Caco-2 (cell line): ENCODE measurements at regions not wholly inside any gene's neighbourhood (a gene's known extent, or its start where the extent isn't known, plus 50 kb on each side); places are given as distances from the start of the nearest gene placed in this dataset.

Experiments used
- BruUV-seq: library from RNA; stranded (reverse); fragments of 400-500 nt; replicated peaks from 2 replicates; lab custom pipeline; 2021; lab: Mats Ljungman, UMichigan
- CTCF ChIA-PET: fragments of 300-600 bp; sonication (Branson Sonifier 250); formaldehyde crosslinking; loops from one replicate; lab custom pipeline; 2022; ENCODE audit warnings: antibody characterized with exemption; lab: Charles Lee
- POLR2A ChIA-PET: fragments of 300-600 bp; sonication (Branson Sonifier 250); formaldehyde crosslinking; loops from one replicate; lab custom pipeline; 2022; ENCODE audit warnings: antibody characterized with exemption; lab: Charles Lee
- DNase-seq, 2 experiments: peaks; one replicate each; pipeline versions ENCODE4 v3.0.0 to v3.0.0-alpha.2; 2020 to 2022
- H3K27me3 ChIP-seq: replicated peaks from 2 replicates; pipeline ENCODE4 v1.6.0; 2011; ENCODE audit warnings: low read length; ENCODE audit not compliant: control insufficient read depth, insufficient read depth
- H3K36me3 ChIP-seq: 2 replicates; pipeline ENCODE4 v1.5.1; 2011; ENCODE audit warnings: low read length; ENCODE audit not compliant: control insufficient read depth, insufficient read depth
- H3K4me1 ChIP-seq: fragments of 250-450 bp; sonication (Bioruptor Pico); 2 replicates; pipeline ENCODE4 v1.5.1; 2020; ENCODE audit warnings: mild to moderate bottlenecking
- H3K4me3 ChIP-seq: 2 replicates; pipeline ENCODE4 v1.5.1; 2011; ENCODE audit warnings: low read depth, mild to moderate bottlenecking, control low read depth, low read length
- H3K9me3 ChIP-seq: fragments of 250-450 bp; sonication (Bioruptor Pico); 2 replicates; pipeline ENCODE4 v1.5.1; 2020; ENCODE audit warnings: mild to moderate bottlenecking, moderate library complexity
- H3K27ac Mint-ChIP-seq: one replicate; pipeline ENCODE4 v1.8.0; 2022; ENCODE audit warnings: mixed read lengths; ENCODE audit not compliant: unreplicated experiment
- H3K27me3 Mint-ChIP-seq: one replicate; pipeline ENCODE4 v1.8.0; 2022; ENCODE audit warnings: mixed read lengths; ENCODE audit not compliant: insufficient read depth, unreplicated experiment
- H3K36me3 Mint-ChIP-seq: one replicate; pipeline ENCODE4 v1.8.0; 2022; ENCODE audit warnings: mild to moderate bottlenecking, mixed read lengths; ENCODE audit not compliant: insufficient read depth, unreplicated experiment
- H3K4me1 Mint-ChIP-seq: one replicate; pipeline ENCODE4 v1.8.0; 2022; ENCODE audit warnings: low read depth, mixed read lengths; ENCODE audit not compliant: unreplicated experiment
- H3K4me3 Mint-ChIP-seq: one replicate; pipeline ENCODE4 v1.8.0; 2022; ENCODE audit warnings: mild to moderate bottlenecking, moderate library complexity, mixed read lengths; ENCODE audit not compliant: unreplicated experiment
- H3K9me3 Mint-ChIP-seq: one replicate; pipeline ENCODE4 v1.8.0; 2022; ENCODE audit warnings: mixed read lengths; ENCODE audit not compliant: unreplicated experiment
- intact Hi-C: fragments of 100-400 bp; cut with micrococcal nuclease; formaldehyde crosslinking; loops from one replicate; pipeline ENCODE4 v1.10.0; 2022; ENCODE audit not compliant: unreplicated experiment
- TF ChIP-seq, protein P1 (sequence below), 2 experiments: fragments of 200-600 bp in 1 of 2; IDR thresholded peaks; 1 replicate in 1 of 2; 2 replicates in 1 of 2; pipeline versions ENCODE4 v1.5.1 to v1.8.0; 2011 to 2022; ENCODE audit warnings: antibody characterized with exemption in 1 of 2, control low read depth in 1 of 2, inconsistent platforms in 1 of 2, low read depth in 1 of 2, low read length in 1 of 2, mild to moderate bottlenecking in 1 of 2, moderate library complexity in 1 of 2; ENCODE audit not compliant: insufficient read depth in 1 of 2, severe bottlenecking in 1 of 2, unreplicated experiment in 1 of 2

DNA sequence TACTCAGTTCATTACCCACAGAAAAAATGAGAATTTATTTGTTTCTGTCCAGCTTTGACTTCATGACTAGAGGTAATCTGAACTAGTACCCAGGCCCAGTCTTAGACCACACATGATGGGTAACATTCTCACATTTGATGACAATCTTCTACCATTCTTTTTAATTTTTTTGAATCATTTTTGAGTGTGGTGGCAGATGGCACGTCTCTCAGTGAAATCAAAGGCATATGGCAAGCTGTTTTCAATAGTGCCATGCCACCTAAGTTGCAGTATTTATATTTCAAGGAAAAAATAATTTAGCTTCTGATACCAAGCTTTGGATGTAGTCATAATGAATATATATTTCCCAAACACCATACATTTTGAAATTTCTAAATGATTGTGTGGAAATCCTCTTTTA lies 88.8 kb upstream of the HS3ST5 start:
- no peaks in the 10 kb centered on the region for H3K27me3 Mint-ChIP-seq
- Histone ChIP-seq H3K27me3 (no peaks in the 10 kb centered on the region), H3K4me1 (no peaks in the 10 kb centered on the region), H3K9me3 (no peaks in the 10 kb centered on the region), H3K36me3 (no peaks in the 10 kb centered on the region), H3K4me3 (no peak overlapping the region)
- no peak overlapping the region for H3K4me3 Mint-ChIP-seq
- TF ChIP-seq, protein P1, sequence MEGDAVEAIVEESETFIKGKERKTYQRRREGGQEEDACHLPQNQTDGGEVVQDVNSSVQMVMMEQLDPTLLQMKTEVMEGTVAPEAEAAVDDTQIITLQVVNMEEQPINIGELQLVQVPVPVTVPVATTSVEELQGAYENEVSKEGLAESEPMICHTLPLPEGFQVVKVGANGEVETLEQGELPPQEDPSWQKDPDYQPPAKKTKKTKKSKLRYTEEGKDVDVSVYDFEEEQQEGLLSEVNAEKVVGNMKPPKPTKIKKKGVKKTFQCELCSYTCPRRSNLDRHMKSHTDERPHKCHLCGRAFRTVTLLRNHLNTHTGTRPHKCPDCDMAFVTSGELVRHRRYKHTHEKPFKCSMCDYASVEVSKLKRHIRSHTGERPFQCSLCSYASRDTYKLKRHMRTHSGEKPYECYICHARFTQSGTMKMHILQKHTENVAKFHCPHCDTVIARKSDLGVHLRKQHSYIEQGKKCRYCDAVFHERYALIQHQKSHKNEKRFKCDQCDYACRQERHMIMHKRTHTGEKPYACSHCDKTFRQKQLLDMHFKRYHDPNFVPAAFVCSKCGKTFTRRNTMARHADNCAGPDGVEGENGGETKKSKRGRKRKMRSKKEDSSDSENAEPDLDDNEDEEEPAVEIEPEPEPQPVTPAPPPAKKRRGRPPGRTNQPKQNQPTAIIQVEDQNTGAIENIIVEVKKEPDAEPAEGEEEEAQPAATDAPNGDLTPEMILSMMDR (IDR thresholded peaks at IDR 0.05; ENCODE audit: insufficient read depth in 1 of 2, low read depth in 1 of 2, low read length in 1 of 2, severe bottlenecking in 1 of 2, unreplicated experiment in 1 of 2) = no peak
- H3K27ac Mint-ChIP-seq = no peak overlapping the region
- H3K36me3 Mint-ChIP-seq = no peaks in the 10 kb centered on the region
- no peaks in the 10 kb centered on the region for H3K4me1 Mint-ChIP-seq
- POLR2A ChIA-PET = no interaction called here
- intact Hi-C loops = no loop called here
- no peaks in the 10 kb centered on the region for H3K9me3 Mint-ChIP-seq
- no peak for DNase-seq
- CTCF ChIA-PET = no interaction called here
- no TSS peak for BruUV-seq

- Mint-ChIP-seq H3K27ac (no peak overlapping the region), H3K9me3 (no peaks in the 10 kb centered on the region), H3K36me3 (no peaks in the 10 kb centered on the region), H3K4me3 (no peak overlapping the region), H3K27me3 (no peaks in the 10 kb centered on the region), H3K4me1 (no peaks in the 10 kb centered on the region)
- Histone ChIP-seq H3K4me1 (no peaks in the 10 kb centered on the region), H3K27me3 (no peaks in the 10 kb centered on the region), H3K4me3 (no peak overlapping the region), H3K9me3 (no peaks in the 10 kb centered on the region), H3K36me3 (no peaks in the 10 kb centered on the region)
- DNase-seq = no peak
- CTCF ChIA-PET = no interaction called here
- BruUV-seq = no TSS peak
- TF ChIP-seq, protein P1 (IDR thresholded peaks at IDR 0.05; ENCODE audit: insufficient read depth in 1 of 2, low read depth in 1 of 2, low read length in 1 of 2, severe bottlenecking in 1 of 2, unreplicated experiment in 1 of 2) = no peak
- intact Hi-C loops = no loop called here
- POLR2A ChIA-PET = no interaction called here
Observed at GRCh38 chr6:114430534-114431124, 87.8 kb upstream of the HS3ST5 start.

DNA sequence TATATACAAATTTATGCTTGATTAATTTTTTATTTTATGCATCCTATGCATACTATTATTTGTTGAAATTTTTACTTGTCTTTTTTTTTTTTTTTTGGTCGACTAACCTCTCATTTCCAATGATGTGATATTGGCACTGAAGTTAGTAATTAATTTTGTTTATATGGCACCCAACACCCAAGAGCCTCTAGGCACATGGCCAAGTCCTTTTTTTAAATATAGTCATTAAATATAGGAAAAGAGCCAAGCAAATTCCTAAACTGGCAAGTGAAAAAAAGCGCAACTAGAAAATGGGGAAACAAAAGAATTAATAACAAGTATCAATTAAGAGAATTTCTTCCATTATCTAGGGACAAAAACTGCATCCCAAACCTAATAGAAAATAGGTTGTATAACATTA lies 85.5 kb upstream of the HS3ST5 start:
- Histone ChIP-seq H3K9me3 (no peaks in the 10 kb centered on the region), H3K4me1 (no peaks in the 10 kb centered on the region), H3K4me3 (no peak overlapping the region), H3K36me3 (no peaks in the 10 kb centered on the region), H3K27me3 (no peaks in the 10 kb centered on the region)
- no peak overlapping the region for H3K4me3 Mint-ChIP-seq
- intact Hi-C loops = no loop called here
- ChIA-PET CTCF (no interaction called here), POLR2A (no interaction called here)
- TF ChIP-seq, protein P1 (IDR thresholded peaks at IDR 0.05; ENCODE audit: insufficient read depth in 1 of 2, low read depth in 1 of 2, low read length in 1 of 2, severe bottlenecking in 1 of 2, unreplicated experiment in 1 of 2) = no peak
- no TSS peak for BruUV-seq
- no peaks in the 10 kb centered on the region for H3K36me3 Mint-ChIP-seq
- H3K27ac Mint-ChIP-seq = no peak overlapping the region
- H3K4me1 Mint-ChIP-seq = no peaks in the 10 kb centered on the region
- no peaks in the 10 kb centered on the region for H3K27me3 Mint-ChIP-seq
- H3K9me3 Mint-ChIP-seq = no peaks in the 10 kb centered on the region
- no peak for DNase-seq
